ENCODE measurements at regions not wholly inside any gene's neighbourhood (a gene's known extent, or its start where the extent isn't known, plus 50 kb on each side); places are given as distances from the start of the nearest gene placed in this dataset.

DNA sequence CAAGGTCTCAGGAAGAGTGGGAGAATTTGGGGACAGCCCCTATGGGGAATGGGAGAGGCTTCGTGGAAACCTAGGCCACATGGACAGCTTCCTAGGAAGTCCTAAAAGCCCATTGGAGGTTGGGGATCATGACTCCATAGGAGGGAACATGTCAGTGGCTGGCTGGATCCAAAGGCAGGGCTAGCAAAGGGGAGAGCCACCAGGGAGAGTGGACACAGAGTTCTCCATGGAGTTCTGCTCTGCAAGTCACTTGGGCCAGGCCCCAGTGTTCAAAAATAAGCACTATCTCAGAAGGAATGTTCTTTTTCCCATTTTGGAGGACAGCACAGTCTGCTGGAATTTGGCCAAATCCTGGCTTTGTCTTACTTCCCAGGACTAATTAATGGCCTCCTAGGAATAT, 140.6 kb upstream of the RAD23B start:
- no peak for TF ChIP-seq CTCF (IDR thresholded peaks at IDR 0.05)
- ATAC-seq = no peak
- peaks cover 5% of the 10 kb centered on the region for H3K4me1 ChIP-seq
- H3K9me3 ChIP-seq = no peaks in the 10 kb centered on the region
- no peaks in the 10 kb centered on the region for H3K27me3 ChIP-seq (ENCODE audit: low read depth)
- intact Hi-C loops (cut with DNase I) = no loop called here
- H3K4me3 ChIP-seq = no peak overlapping the region
- H3K27ac ChIP-seq = no peak overlapping the region
- no peak for DNase-seq
- no peaks in the 10 kb centered on the region for H3K36me3 ChIP-seq

GRCh38 chr9:107142896-107143603, 140.0 kb upstream of the RAD23B start:
- Histone ChIP-seq H3K27ac (no peak overlapping the region), H3K4me1 (peaks cover 5% of the 10 kb centered on the region), H3K9me3 (no peaks in the 10 kb centered on the region), H3K27me3 (ENCODE audit: low read depth) (no peaks in the 10 kb centered on the region), H3K36me3 (no peaks in the 10 kb centered on the region), H3K4me3 (no peak overlapping the region)
- intact Hi-C loops (cut with DNase I) = no loop called here
- TF ChIP-seq CTCF (IDR thresholded peaks at IDR 0.05) = no peak
- DNase-seq (no peak), ATAC-seq (no peak)

- H3K27me3 ChIP-seq (ENCODE audit: low read depth) = no peaks in the 10 kb centered on the region
- no peaks in the 10 kb centered on the region for H3K36me3 ChIP-seq
- ATAC-seq = peak in 1 of 2 donors; percentile 77
- TF ChIP-seq CTCF (IDR thresholded peaks at IDR 0.05) = no peak
- H3K27ac ChIP-seq = no peak overlapping the region
- H3K4me1 ChIP-seq = peaks cover 5% of the 10 kb centered on the region
- no peak for DNase-seq
- H3K9me3 ChIP-seq = no peaks in the 10 kb centered on the region
- H3K4me3 ChIP-seq = no peak overlapping the region
- intact Hi-C loops (cut with DNase I) = no loop called here
Measured at GRCh38 chr9:107144475-107144874, 138.6 kb upstream of the RAD23B start.

DNA sequence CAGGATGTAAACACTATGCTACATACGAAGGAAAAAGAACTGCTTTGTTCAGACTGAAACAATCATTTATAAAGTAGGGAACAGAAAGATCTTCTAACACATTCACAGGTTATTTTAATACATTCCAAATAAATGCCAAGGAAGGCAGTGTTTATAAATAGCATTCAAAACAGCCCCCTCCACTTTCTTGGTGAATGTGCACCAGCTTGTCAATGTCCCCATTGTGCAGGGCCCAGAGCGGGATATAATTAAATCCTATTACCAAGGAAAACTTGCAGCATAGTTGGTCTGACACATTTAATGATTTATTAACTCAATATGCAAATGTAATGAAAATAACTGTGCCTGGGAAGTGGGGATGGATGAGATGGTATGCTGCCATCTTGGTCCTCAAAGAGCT, 135.9 kb upstream of the RAD23B start:
- DNase-seq (no peak), ATAC-seq (no peak)

GRCh38 chr9:107148216-107148615, 134.9 kb upstream of the RAD23B start:
- TF ChIP-seq CTCF (IDR thresholded peaks at IDR 0.05) = no peak
- DNase-seq (no peak), ATAC-seq (no peak)
- H3K36me3 ChIP-seq = no peaks in the 10 kb centered on the region
- intact Hi-C loops (cut with DNase I) = no loop called here
- H3K9me3 ChIP-seq = no peaks in the 10 kb centered on the region
- H3K4me1 ChIP-seq = no peaks in the 10 kb centered on the region
- no peak overlapping the region for H3K4me3 ChIP-seq
- no peak overlapping the region for H3K27ac ChIP-seq
- H3K27me3 ChIP-seq (ENCODE audit: low read depth) = no peaks in the 10 kb centered on the region

More for the DNA sequence above, 135.9 kb upstream of the RAD23B start:
- Histone ChIP-seq H3K4me1 (peaks cover 5% of the 10 kb centered on the region), H3K36me3 (no peaks in the 10 kb centered on the region), H3K27me3 (ENCODE audit: low read depth) (no peaks in the 10 kb centered on the region), H3K27ac (no peak overlapping the region), H3K4me3 (no peak overlapping the region), H3K9me3 (no peaks in the 10 kb centered on the region)
- intact Hi-C loops (cut with DNase I) = no loop called here
- no peak for TF ChIP-seq CTCF (IDR thresholded peaks at IDR 0.05)

Data from lower lobe of right lung (tissue), 2 donors.